Uterus (tissue), 2 donors: ENCODE measurements at regions not wholly inside any gene's neighbourhood (a gene's known extent, or its start where the extent isn't known, plus 50 kb on each side); places are given as distances from the start of the nearest gene placed in this dataset.

Source experiments
- POLR2A ChIP-seq, 2 donors: fragments of 450-650 bp; IDR thresholded peaks; one replicate each; pipeline ENCODE4 v1.6.1; 2016; ENCODE audit warnings: antibody characterized with exemption in 2 of 2, mild to moderate bottlenecking in 1 of 2, moderate library complexity in 1 of 2
- TF ChIP-seq, protein P1 (sequence below), 4 experiments: fragments of 200-600 bp in 2 of 4; fragments of 450-650 bp in 2 of 4; sonication (generic) in 2 of 4; IDR thresholded peaks; one replicate each; pipeline ENCODE4 v1.5.1; 2016 to 2019; ENCODE audit warnings: antibody characterized with exemption in 4 of 4, mild to moderate bottlenecking in 2 of 4, moderate library complexity in 1 of 4

DNA sequence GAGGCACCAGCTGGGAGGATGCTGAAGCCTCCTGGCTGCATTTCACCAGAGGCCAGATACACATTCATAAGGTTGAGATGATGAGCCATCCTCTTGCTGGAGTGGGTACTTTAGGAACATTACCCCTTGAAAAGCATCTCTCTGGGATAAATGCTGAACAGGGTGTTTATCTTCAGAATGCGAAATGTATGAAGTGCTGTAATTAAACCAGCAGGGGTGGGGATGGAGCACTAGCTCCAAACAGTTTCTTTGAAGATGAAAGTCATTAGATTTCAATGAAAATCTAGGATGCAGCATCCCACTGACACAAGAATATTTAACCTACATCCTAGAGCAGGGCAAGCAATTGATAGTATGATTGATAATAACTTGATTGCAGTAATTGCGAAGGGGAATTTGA, 158.1 kb downstream of the CYLD start:
- TF ChIP-seq, protein P1, sequence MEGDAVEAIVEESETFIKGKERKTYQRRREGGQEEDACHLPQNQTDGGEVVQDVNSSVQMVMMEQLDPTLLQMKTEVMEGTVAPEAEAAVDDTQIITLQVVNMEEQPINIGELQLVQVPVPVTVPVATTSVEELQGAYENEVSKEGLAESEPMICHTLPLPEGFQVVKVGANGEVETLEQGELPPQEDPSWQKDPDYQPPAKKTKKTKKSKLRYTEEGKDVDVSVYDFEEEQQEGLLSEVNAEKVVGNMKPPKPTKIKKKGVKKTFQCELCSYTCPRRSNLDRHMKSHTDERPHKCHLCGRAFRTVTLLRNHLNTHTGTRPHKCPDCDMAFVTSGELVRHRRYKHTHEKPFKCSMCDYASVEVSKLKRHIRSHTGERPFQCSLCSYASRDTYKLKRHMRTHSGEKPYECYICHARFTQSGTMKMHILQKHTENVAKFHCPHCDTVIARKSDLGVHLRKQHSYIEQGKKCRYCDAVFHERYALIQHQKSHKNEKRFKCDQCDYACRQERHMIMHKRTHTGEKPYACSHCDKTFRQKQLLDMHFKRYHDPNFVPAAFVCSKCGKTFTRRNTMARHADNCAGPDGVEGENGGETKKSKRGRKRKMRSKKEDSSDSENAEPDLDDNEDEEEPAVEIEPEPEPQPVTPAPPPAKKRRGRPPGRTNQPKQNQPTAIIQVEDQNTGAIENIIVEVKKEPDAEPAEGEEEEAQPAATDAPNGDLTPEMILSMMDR (IDR thresholded peaks at IDR 0.05), result no peak
- TF ChIP-seq POLR2A (IDR thresholded peaks at IDR 0.05), result no peak
